ENCODE measurements at regions not wholly inside any gene's neighbourhood (a gene's known extent, or its start where the extent isn't known, plus 50 kb on each side); places are given as distances from the start of the nearest gene placed in this dataset.

- Histone ChIP-seq H3K9me3 (replicated peaks; ENCODE audit: insufficient read depth, low read length) (no peaks in the 10 kb centered on the region), H3K4me1 (ENCODE audit: low read length) (no peaks in the 10 kb centered on the region), H2AFZ (ENCODE audit: low read length) (no peak overlapping the region), H3K79me2 (ENCODE audit: low read length) (no peaks in the 10 kb centered on the region), H3K36me3 (replicated peaks; ENCODE audit: insufficient read depth, low read length) (no peaks in the 10 kb centered on the region), H3K4me3 (ENCODE audit: low read length) (no peak overlapping the region), H3K9me2 (replicated peaks; ENCODE audit: insufficient read depth, low read length) (no peaks in the 10 kb centered on the region), H3K9ac (ENCODE audit: low read length) (no peak overlapping the region), H4K20me1 (ENCODE audit: insufficient read depth, low read length) (no peaks in the 10 kb centered on the region), H3F3A (ENCODE audit: insufficient read depth, low read length) (no peaks in the 10 kb centered on the region), H3K27me3 (replicated peaks; ENCODE audit: insufficient read depth, low read length) (no peaks in the 10 kb centered on the region), H3K4me2 (ENCODE audit: low read depth, low read length) (no peak overlapping the region), H3K27ac (ENCODE audit: low read length) (no peak overlapping the region)
- TF ChIP-seq CTCF (IDR thresholded peaks at IDR 0.05; ENCODE audit: low read length) (no peak), EZH2phosphoT487 (IDR thresholded peaks at IDR 0.05; ENCODE audit: low read length) (no peak), EZH2 (optimal IDR thresholded peaks at IDR 0.05; ENCODE audit: low read depth, low read length) (no peak)
- DNase-seq = no peak
These were observed 387.3 kb upstream of the THBS1 start for GRCh38 chr15:39193611-39194010.

GRCh38 chr15:39194106-39194830 lies 386.6 kb upstream of the THBS1 start:
- Histone ChIP-seq H3K9me3 (replicated peaks; ENCODE audit: insufficient read depth, low read length) (no peaks in the 10 kb centered on the region), H3K4me2 (ENCODE audit: low read depth, low read length) (no peak overlapping the region), H4K20me1 (ENCODE audit: insufficient read depth, low read length) (no peaks in the 10 kb centered on the region), H3K9ac (ENCODE audit: low read length) (no peak overlapping the region), H3K27ac (ENCODE audit: low read length) (no peak overlapping the region), H3K4me1 (ENCODE audit: low read length) (no peaks in the 10 kb centered on the region), H3K27me3 (replicated peaks; ENCODE audit: insufficient read depth, low read length) (no peaks in the 10 kb centered on the region), H3K36me3 (replicated peaks; ENCODE audit: insufficient read depth, low read length) (no peaks in the 10 kb centered on the region), H2AFZ (ENCODE audit: low read length) (no peak overlapping the region), H3K9me2 (replicated peaks; ENCODE audit: insufficient read depth, low read length) (no peaks in the 10 kb centered on the region), H3F3A (ENCODE audit: insufficient read depth, low read length) (no peaks in the 10 kb centered on the region), H3K4me3 (ENCODE audit: low read length) (no peak overlapping the region), H3K79me2 (ENCODE audit: low read length) (no peaks in the 10 kb centered on the region)
- no peak for TF ChIP-seq EZH2phosphoT487 (IDR thresholded peaks at IDR 0.05; ENCODE audit: low read length)
- DNase-seq = no peak

- Histone ChIP-seq H2AFZ (ENCODE audit: low read length) (no peak overlapping the region), H3K36me3 (replicated peaks; ENCODE audit: insufficient read depth, low read length) (no peaks in the 10 kb centered on the region), H4K20me1 (ENCODE audit: insufficient read depth, low read length) (no peaks in the 10 kb centered on the region), H3K9ac (ENCODE audit: low read length) (no peak overlapping the region), H3K4me2 (ENCODE audit: low read depth, low read length) (no peak overlapping the region), H3K79me2 (ENCODE audit: low read length) (no peaks in the 10 kb centered on the region), H3K9me2 (replicated peaks; ENCODE audit: insufficient read depth, low read length) (no peaks in the 10 kb centered on the region), H3K4me3 (ENCODE audit: low read length) (no peak overlapping the region), H3F3A (ENCODE audit: insufficient read depth, low read length) (no peaks in the 10 kb centered on the region), H3K9me3 (replicated peaks; ENCODE audit: insufficient read depth, low read length) (no peaks in the 10 kb centered on the region), H3K4me1 (ENCODE audit: low read length) (no peaks in the 10 kb centered on the region), H3K27ac (ENCODE audit: low read length) (no peak overlapping the region), H3K27me3 (replicated peaks; ENCODE audit: insufficient read depth, low read length) (no peaks in the 10 kb centered on the region)
- TF ChIP-seq EZH2 (optimal IDR thresholded peaks at IDR 0.05; ENCODE audit: low read depth, low read length) (no peak), CTCF (IDR thresholded peaks at IDR 0.05; ENCODE audit: low read length) (no peak), EZH2phosphoT487 (IDR thresholded peaks at IDR 0.05; ENCODE audit: low read length) (no peak)
- no peak for DNase-seq
These were observed 384.9 kb upstream of the THBS1 start for GRCh38 chr15:39195961-39196486.

Measured in MM.1S (cell line).